Neural cell (in vitro differentiated cells): ENCODE measurements at regions not wholly inside any gene's neighbourhood (a gene's known extent, or its start where the extent isn't known, plus 50 kb on each side); places are given as distances from the start of the nearest gene placed in this dataset.

Experiments used
- EP300 ChIP-seq: fragments of 450-650 bp; conservative IDR thresholded peaks from 2 replicates; pipeline ENCODE4 v1.6.1; 2014; ENCODE audit warnings: antibody characterized with exemption, mild to moderate bottlenecking, moderate library complexity; ENCODE audit not compliant: poor library complexity, severe bottlenecking
- EZH2 ChIP-seq: fragments of 200-600, 300-800 bp; shearing (Covaris generic), sonication (generic); IDR thresholded peaks from 2 replicates; pipeline ENCODE4 v1.6.1; 2014; ENCODE audit warnings: antibody characterized with exemption, low read length, borderline replicate concordance, mild to moderate bottlenecking; ENCODE audit not compliant: insufficient read depth, poor library complexity, severe bottlenecking
- POLR2AphosphoS5 ChIP-seq: IDR thresholded peaks from 2 replicates; pipeline ENCODE4 v1.6.1; 2012
- RAD21 ChIP-seq: fragments of 450-650 bp; conservative IDR thresholded peaks from 2 replicates; pipeline ENCODE4 v1.6.1; 2014; ENCODE audit warnings: antibody characterized with exemption, mild to moderate bottlenecking, moderate library complexity
- REST ChIP-seq: IDR thresholded peaks from 2 replicates; pipeline ENCODE4 v1.6.1; 2012; ENCODE audit warnings: borderline replicate concordance
- SMC3 ChIP-seq: fragments of 450-650 bp; conservative IDR thresholded peaks from 2 replicates; pipeline ENCODE4 v1.6.1; 2014; ENCODE audit warnings: antibody characterized with exemption, mild to moderate bottlenecking, moderate library complexity; ENCODE audit not compliant: poor library complexity
- TF ChIP-seq, protein P1 (sequence below): fragments of 450-650 bp; IDR thresholded peaks from 2 replicates; pipeline ENCODE4 v1.5.1; 2014; ENCODE audit warnings: antibody characterized with exemption, mild to moderate bottlenecking, moderate library complexity; ENCODE audit not compliant: poor library complexity, severe bottlenecking

DNA sequence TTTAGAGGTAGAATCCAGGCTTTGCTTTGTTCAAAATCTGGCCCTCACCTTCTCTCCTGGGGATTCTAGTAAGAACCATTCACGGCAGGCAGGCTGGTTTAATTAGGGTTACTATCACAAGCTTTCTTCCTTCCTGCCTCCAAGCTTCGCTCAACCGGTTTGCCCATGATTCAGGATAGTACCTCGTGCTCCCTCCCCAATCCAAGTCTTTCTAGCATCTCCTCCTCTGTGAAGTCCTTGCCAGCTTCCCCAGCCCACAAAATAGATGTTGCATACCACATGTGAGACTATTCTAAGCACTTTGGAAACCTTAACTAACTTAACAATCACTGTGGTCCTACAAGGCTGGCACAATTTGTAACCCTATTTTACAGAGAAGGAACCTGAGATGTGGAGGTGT is 135.1 kb downstream of the SOCS6 start:
- TF ChIP-seq, protein P1, sequence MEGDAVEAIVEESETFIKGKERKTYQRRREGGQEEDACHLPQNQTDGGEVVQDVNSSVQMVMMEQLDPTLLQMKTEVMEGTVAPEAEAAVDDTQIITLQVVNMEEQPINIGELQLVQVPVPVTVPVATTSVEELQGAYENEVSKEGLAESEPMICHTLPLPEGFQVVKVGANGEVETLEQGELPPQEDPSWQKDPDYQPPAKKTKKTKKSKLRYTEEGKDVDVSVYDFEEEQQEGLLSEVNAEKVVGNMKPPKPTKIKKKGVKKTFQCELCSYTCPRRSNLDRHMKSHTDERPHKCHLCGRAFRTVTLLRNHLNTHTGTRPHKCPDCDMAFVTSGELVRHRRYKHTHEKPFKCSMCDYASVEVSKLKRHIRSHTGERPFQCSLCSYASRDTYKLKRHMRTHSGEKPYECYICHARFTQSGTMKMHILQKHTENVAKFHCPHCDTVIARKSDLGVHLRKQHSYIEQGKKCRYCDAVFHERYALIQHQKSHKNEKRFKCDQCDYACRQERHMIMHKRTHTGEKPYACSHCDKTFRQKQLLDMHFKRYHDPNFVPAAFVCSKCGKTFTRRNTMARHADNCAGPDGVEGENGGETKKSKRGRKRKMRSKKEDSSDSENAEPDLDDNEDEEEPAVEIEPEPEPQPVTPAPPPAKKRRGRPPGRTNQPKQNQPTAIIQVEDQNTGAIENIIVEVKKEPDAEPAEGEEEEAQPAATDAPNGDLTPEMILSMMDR: no peak
- TF ChIP-seq POLR2AphosphoS5: no peak
- no peak for TF ChIP-seq EZH2
- no peak for TF ChIP-seq EP300
- TF ChIP-seq REST: no peak
- TF ChIP-seq RAD21: no peak
- TF ChIP-seq SMC3: no peak
